ENCODE measurements at regions not wholly inside any gene's neighbourhood (a gene's known extent, or its start where the extent isn't known, plus 50 kb on each side); places are given as distances from the start of the nearest gene placed in this dataset.

GRCh38 chrX:39984191-39984956 lies 113.4 kb downstream of the BCOR start:
- no peak for DNase-seq (ENCODE audit: low read depth)

DNA sequence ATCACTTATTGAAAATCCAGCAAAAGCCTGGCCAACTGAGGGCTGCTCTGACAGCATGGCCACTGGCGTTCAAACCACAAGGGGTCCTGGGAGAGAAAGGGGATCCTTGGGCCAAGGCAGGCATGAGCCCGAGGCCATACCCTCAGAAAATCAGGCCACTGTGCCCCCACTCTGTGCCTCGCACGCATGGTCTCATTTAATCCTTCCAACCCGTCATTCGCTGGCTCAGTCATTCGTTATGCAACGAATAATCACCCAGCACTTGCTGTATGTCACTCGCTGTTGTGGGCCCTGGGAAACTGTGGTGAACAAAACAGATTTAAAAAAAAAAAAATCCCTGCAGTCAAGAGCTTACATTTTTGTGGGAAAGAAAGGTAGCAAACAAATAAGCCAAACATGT lies 112.7 kb downstream of the BCOR start:
- DNase-seq (ENCODE audit: low read depth), result no peak

DNA sequence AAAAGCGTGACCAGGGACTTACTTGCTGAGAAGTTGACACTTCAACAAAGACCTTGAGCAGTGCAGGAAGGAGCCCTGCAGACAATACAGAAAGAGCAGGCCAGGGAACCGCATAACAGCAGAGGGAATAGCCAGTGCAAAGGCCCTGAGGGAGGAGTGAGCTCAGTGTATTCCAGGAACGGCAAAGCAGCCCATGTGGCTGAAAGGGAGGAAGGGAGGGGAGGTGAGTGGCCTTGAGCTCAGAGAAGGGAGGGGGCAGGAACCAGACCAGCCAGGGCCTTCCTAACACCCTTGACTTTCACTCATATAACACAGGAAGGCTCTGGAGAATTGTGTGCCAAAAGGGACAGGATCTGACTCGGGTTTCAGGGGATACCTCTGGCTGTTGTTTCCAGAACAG lies 112.2 kb downstream of the BCOR start:
- no peak for DNase-seq (ENCODE audit: low read depth)

- no peak for DNase-seq (ENCODE audit: low read depth)
Observed at GRCh38 chrX:39988496-39988895, 109.3 kb downstream of the BCOR start.

- DNase-seq (ENCODE audit: low read depth), result no peak
Observed at GRCh38 chrX:39990388-39990787, 107.4 kb downstream of the BCOR start.

GRCh38 chrX:39992300-39992699 lies 105.5 kb downstream of the BCOR start:
- no peak for DNase-seq (ENCODE audit: low read depth)

DNA sequence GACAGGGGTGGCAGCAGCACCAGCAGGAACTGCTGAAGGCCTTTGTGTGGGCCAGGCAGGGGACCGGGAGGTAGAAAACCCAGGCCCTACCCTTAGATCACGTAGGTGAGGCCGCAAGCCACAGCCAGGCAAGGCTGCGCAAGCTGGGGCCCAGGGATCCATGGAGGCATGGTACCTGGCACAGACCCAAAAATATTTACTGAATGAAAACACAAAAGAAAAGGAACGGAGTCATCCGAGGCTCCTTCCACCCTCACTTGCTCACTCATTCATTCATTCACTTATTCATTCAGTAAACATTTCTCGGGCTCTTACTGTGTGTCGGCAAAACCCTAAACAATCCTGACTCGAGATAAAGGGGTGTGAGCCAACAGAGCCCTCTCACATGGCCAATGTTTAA lies 102.3 kb downstream of the BCOR start:
- DNase-seq (ENCODE audit: low read depth), result no peak

- no peak for DNase-seq (ENCODE audit: low read depth)
Observed at GRCh38 chrX:39996536-39996935, 101.2 kb downstream of the BCOR start.

DNA sequence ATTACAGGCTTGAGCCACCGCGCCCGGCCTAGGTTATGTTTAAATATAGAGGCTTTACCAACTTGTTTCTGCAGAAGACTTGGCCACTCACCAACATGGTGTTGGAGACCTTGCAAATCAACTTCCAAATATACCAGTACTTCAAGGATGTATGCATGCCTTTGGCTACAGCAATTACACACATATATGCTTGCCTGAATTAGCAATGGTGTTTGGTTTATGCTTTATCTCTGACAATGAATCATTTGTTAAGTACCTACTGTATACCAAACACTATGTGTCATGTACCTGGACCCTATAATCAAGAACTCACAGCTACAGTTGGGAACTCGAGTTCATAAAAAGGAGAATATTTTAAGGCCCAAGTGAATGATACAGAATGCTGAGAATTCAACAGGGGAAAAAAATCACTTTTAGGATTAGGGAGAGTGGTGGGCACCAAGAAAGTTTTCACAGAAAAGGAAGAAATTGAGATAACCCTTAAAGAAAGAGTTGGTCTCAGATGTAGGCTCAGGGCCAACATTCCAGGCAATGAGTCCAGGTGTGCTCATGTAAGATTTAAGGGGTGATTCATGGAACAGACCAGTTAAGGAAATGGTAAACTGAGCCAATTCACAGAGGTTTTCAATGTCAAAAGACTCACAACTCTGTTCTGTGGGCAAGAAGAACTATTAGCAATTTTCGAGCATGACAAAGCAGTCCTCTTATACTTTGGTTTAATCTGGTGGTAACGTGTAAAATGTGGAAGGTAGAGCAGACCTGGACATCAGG lies 98.9 kb downstream of the BCOR start:
- no peak for DNase-seq (ENCODE audit: low read depth)
